Peyer's patch (tissue), 4 donors: ENCODE measurements at regions not wholly inside any gene's neighbourhood (a gene's known extent, or its start where the extent isn't known, plus 50 kb on each side); places are given as distances from the start of the nearest gene placed in this dataset.

Experiments used
- DNase-seq, 3 donors: peaks; one replicate each; pipeline ENCODE4 v3.0.0-alpha.2; 2017 to 2019
- H3K27ac ChIP-seq, 4 donors: fragments of 200-600 bp; sonication (generic); one replicate each; pipeline ENCODE4 v1.5.1; 2016 to 2019
- H3K27me3 ChIP-seq, 2 donors: fragments of 200-600 bp; sonication (generic); one replicate each; pipeline ENCODE4 v1.5.1; 2019
- H3K36me3 ChIP-seq, 3 donors: fragments of 200-600 bp; sonication (generic); one replicate each; pipeline ENCODE4 v1.5.1; 2016 to 2019
- H3K4me1 ChIP-seq, 4 donors: fragments of 200-600 bp; sonication (generic); one replicate each; pipeline ENCODE4 v1.5.1; 2016 to 2019
- H3K4me3 ChIP-seq, 4 donors: fragments of 200-600 bp; sonication (generic); 1 replicate in 3 of 4; 2 replicates in 1 of 4; pipeline ENCODE4 v1.5.1; 2016 to 2019; ENCODE audit warnings: mild to moderate bottlenecking in 1 of 4
- H3K9me3 ChIP-seq, 4 donors: fragments of 200-600 bp; sonication (generic); one replicate each; pipeline ENCODE4 v1.5.1; 2016 to 2019; ENCODE audit warnings: mild to moderate bottlenecking in 1 of 4
- CTCF ChIP-seq, 6 experiments: fragments of 450-650 bp in 4 of 6; fragments of 200-600 bp in 2 of 6; sonication (generic) in 1 of 6; IDR thresholded peaks; one replicate each; pipeline ENCODE4 v1.5.1; 2017 to 2019; ENCODE audit warnings: antibody characterized with exemption in 6 of 6, mild to moderate bottlenecking in 3 of 6, moderate library complexity in 1 of 6
- POLR2A ChIP-seq, 2 donors: fragments of 450-650 bp; IDR thresholded peaks; one replicate each; pipeline ENCODE4 v1.5.1; 2017; ENCODE audit warnings: antibody characterized with exemption in 2 of 2, mild to moderate bottlenecking in 2 of 2, moderate library complexity in 2 of 2

- peak in 2 of 3 donors; percentile 30 to 36 for DNase-seq
- Histone ChIP-seq H3K27me3 (no peaks in the 10 kb centered on the region), H3K27ac (no peak overlapping the region), H3K4me3 (no peak overlapping the region), H3K9me3 (no peaks in the 10 kb centered on the region), H3K36me3 (no peaks in the 10 kb centered on the region), H3K4me1 (no peaks in the 10 kb centered on the region)
- TF ChIP-seq CTCF (IDR thresholded peaks at IDR 0.05) (no peak), POLR2A (IDR thresholded peaks at IDR 0.05) (no peak)
These were observed 2396.8 kb upstream of the C9orf72 start for GRCh38 chr9:29969856-29970647.

- TF ChIP-seq POLR2A (IDR thresholded peaks at IDR 0.05) = no peak
- TF ChIP-seq CTCF (IDR thresholded peaks at IDR 0.05) = no peak
- Histone ChIP-seq H3K27me3 (no peaks in the 10 kb centered on the region), H3K4me1 (no peaks in the 10 kb centered on the region), H3K9me3 (no peaks in the 10 kb centered on the region), H3K27ac (no peak overlapping the region), H3K4me3 (no peak overlapping the region), H3K36me3 (no peaks in the 10 kb centered on the region)
- no peak for DNase-seq
These were observed 2400.9 kb upstream of the C9orf72 start for GRCh38 chr9:29974197-29974596.

GRCh38 chr9:29976981-29977380 lies 2403.7 kb upstream of the C9orf72 start:
- H3K4me1 ChIP-seq = no peaks in the 10 kb centered on the region
- no peak for DNase-seq
- TF ChIP-seq CTCF (IDR thresholded peaks at IDR 0.05) (no peak), POLR2A (IDR thresholded peaks at IDR 0.05) (no peak)
- H3K9me3 ChIP-seq = no peaks in the 10 kb centered on the region
- no peaks in the 10 kb centered on the region for H3K36me3 ChIP-seq
- H3K4me3 ChIP-seq = no peak overlapping the region
- no peak overlapping the region for H3K27ac ChIP-seq
- H3K27me3 ChIP-seq = no peaks in the 10 kb centered on the region

- DNase-seq = no peak
- H3K36me3 ChIP-seq = no peaks in the 10 kb centered on the region
- H3K4me3 ChIP-seq = no peak overlapping the region
These were observed 2403.4 kb upstream of the ACO1 start for GRCh38 chr9:29981013-29981412.

GRCh38 chr9:29999645-30000044 lies 2384.8 kb upstream of the ACO1 start:
- Histone ChIP-seq H3K4me1 (no peaks in the 10 kb centered on the region), H3K27ac (no peak overlapping the region), H3K4me3 (no peak overlapping the region), H3K36me3 (no peaks in the 10 kb centered on the region), H3K27me3 (no peaks in the 10 kb centered on the region), H3K9me3 (no peaks in the 10 kb centered on the region)
- no peak for DNase-seq
- TF ChIP-seq CTCF (IDR thresholded peaks at IDR 0.05) (no peak), POLR2A (IDR thresholded peaks at IDR 0.05) (no peak)

More at GRCh38 chr9:29981013-29981412, 2403.4 kb upstream of the ACO1 start:
- H3K4me1 ChIP-seq = no peaks in the 10 kb centered on the region
- no peaks in the 10 kb centered on the region for H3K9me3 ChIP-seq
- TF ChIP-seq CTCF (IDR thresholded peaks at IDR 0.05) (no peak), POLR2A (IDR thresholded peaks at IDR 0.05) (no peak)
- no peak overlapping the region for H3K27ac ChIP-seq
- no peaks in the 10 kb centered on the region for H3K27me3 ChIP-seq
